DND-41 (cell line): ENCODE measurements at regions not wholly inside any gene's neighbourhood (a gene's known extent, or its start where the extent isn't known, plus 50 kb on each side); places are given as distances from the start of the nearest gene placed in this dataset.

Source experiments
- ATAC-seq: fragments of 200-7000 bp; cut with Tn5 transposase; 3 replicates; pipeline ENCODE4 v1.9.1; 2021; ENCODE audit warnings: low read depth; ENCODE audit not compliant: insufficient read depth
- DNase-seq: peaks from one replicate; pipeline ENCODE4 v3.0.0-alpha.2; 2020
- H2AFZ ChIP-seq: 2 replicates; pipeline ENCODE4 v1.6.0; 2012; ENCODE audit warnings: low read depth, low read length
- H3K27ac ChIP-seq: 2 replicates; pipeline ENCODE4 v1.5.1; 2012; ENCODE audit warnings: low read length, inconsistent platforms
- H3K27me3 ChIP-seq: fragments of 200-600 bp; sonication (generic); 2 replicates; pipeline ENCODE4 v1.6.0; 2012; ENCODE audit warnings: low read length, mild to moderate bottlenecking, inconsistent platforms; ENCODE audit not compliant: insufficient read depth, poor library complexity
- H3K36me3 ChIP-seq: 2 replicates; pipeline ENCODE4 v1.5.1; 2012; ENCODE audit warnings: low read length, inconsistent platforms; ENCODE audit not compliant: insufficient read depth
- H3K4me1 ChIP-seq: 2 replicates; pipeline ENCODE4 v1.5.1; 2012; ENCODE audit warnings: mild to moderate bottlenecking, low read length; ENCODE audit not compliant: insufficient read depth
- H3K4me2 ChIP-seq: 2 replicates; pipeline ENCODE4 v1.6.0; 2012; ENCODE audit warnings: mild to moderate bottlenecking, moderate library complexity, low read length, inconsistent platforms; ENCODE audit not compliant: insufficient read depth
- H3K4me3 ChIP-seq, 2 experiments: fragments of 200-600 bp in 1 of 2; shearing (Covaris generic) in 1 of 2; 2 replicates each; pipeline ENCODE4 v1.5.1; 2012 to 2016; ENCODE audit warnings: inconsistent platforms in 2 of 2, low read length in 2 of 2, mild to moderate bottlenecking in 2 of 2, low read depth in 1 of 2, moderate library complexity in 1 of 2
- H3K79me2 ChIP-seq: 2 replicates; pipeline ENCODE4 v1.6.0; 2012; ENCODE audit warnings: low read length, inconsistent platforms; ENCODE audit not compliant: insufficient read depth
- H3K9ac ChIP-seq: 2 replicates; pipeline ENCODE4 v1.6.0; 2012; ENCODE audit warnings: low read depth, mild to moderate bottlenecking, inconsistent platforms, low read length, moderate library complexity
- H3K9me3 ChIP-seq: 2 replicates; pipeline ENCODE4 v1.5.1; 2012; ENCODE audit warnings: low read length, moderate library complexity, mild to moderate bottlenecking, inconsistent platforms; ENCODE audit not compliant: insufficient read depth, severe bottlenecking
- H4K20me1 ChIP-seq: 2 replicates; pipeline ENCODE4 v1.6.0; 2012; ENCODE audit warnings: low read length; ENCODE audit not compliant: insufficient read depth
- CTCF ChIP-seq: IDR thresholded peaks from 2 replicates; pipeline ENCODE4 v1.5.1; 2012; ENCODE audit warnings: borderline replicate concordance, low read length, moderate library complexity, mild to moderate bottlenecking; ENCODE audit not compliant: poor library complexity, severe bottlenecking; ENCODE audit errors: extremely low read depth
- EZH2 ChIP-seq: IDR thresholded peaks from 3 replicates; pipeline ENCODE4 v1.6.1; 2012; ENCODE audit warnings: borderline replicate concordance, low read depth, mild to moderate bottlenecking, moderate library complexity, low read length, inconsistent platforms; ENCODE audit not compliant: severe bottlenecking

GRCh38 chr2:47237375-47238334 lies 61.3 kb upstream of the CALM2 start:
- Histone ChIP-seq H3K4me3 (no peak overlapping the region), H3K4me2 (no peak overlapping the region), H2AFZ (no peak overlapping the region), H3K9me3 (no peaks in the 10 kb centered on the region), H3K36me3 (no peaks in the 10 kb centered on the region), H3K27me3 (peaks cover 29% of the 10 kb centered on the region), H4K20me1 (no peaks in the 10 kb centered on the region; the same call in 1 of the 2 replicates), H3K9ac (no peak overlapping the region), H3K27ac (no peak overlapping the region), H3K79me2 (no peaks in the 10 kb centered on the region), H3K4me1 (no peaks in the 10 kb centered on the region)
- DNase-seq (no peak), ATAC-seq (no peak)
- TF ChIP-seq EZH2 (no peak), CTCF (no peak)

- H3K79me2 ChIP-seq = no peaks in the 10 kb centered on the region
- ATAC-seq (no peak), DNase-seq (no peak)
- TF ChIP-seq CTCF (no peak), EZH2 (no peak)
- no peak overlapping the region for H3K4me2 ChIP-seq
- no peak overlapping the region for H3K9ac ChIP-seq
- H3K4me3 ChIP-seq = no peak overlapping the region
- peaks cover 29% of the 10 kb centered on the region for H3K27me3 ChIP-seq
- H3K9me3 ChIP-seq = no peaks in the 10 kb centered on the region
- H3K4me1 ChIP-seq = no peaks in the 10 kb centered on the region
- H3K27ac ChIP-seq = no peak overlapping the region
- H3K36me3 ChIP-seq = no peaks in the 10 kb centered on the region
- no peaks in the 10 kb centered on the region; the same call in 1 of the 2 replicates for H4K20me1 ChIP-seq
- no peak overlapping the region for H2AFZ ChIP-seq
Observed at GRCh38 chr2:47236503-47237215, 60.3 kb upstream of the CALM2 start.

DNA sequence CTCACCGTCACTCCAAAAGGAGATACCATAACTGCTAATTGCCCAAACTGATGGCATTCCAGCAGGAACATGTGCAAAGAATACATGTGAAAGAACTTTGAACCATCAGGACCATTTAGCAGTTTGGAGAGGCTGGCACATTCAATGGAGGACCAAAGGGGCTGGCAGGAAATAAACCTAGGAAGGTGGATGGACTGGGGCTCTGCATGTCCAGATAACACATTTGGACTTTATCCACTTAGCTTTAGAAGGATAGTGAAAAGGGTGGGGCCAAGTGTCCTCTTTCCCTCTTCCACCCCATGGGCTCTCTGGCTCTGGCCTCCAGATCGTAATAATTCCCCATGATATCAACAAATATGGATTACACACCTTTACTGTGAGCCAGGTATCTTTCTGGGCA lies 58.8 kb upstream of the CALM2 start:
- Histone ChIP-seq H3K9me3 (no peaks in the 10 kb centered on the region), H3K4me1 (no peaks in the 10 kb centered on the region), H3K4me3 (no peak overlapping the region), H3K4me2 (no peak overlapping the region), H3K79me2 (no peaks in the 10 kb centered on the region), H3K27me3 (peaks cover 29% of the 10 kb centered on the region), H3K36me3 (no peaks in the 10 kb centered on the region), H3K27ac (no peak overlapping the region), H3K9ac (no peak overlapping the region), H4K20me1 (no peaks in the 10 kb centered on the region; the same call in 1 of the 2 replicates), H2AFZ (no peak overlapping the region)
- ATAC-seq (no peak), DNase-seq (no peak)
- TF ChIP-seq CTCF (no peak), EZH2 (no peak)
